Naive thymus-derived CD8-positive, alpha-beta T cell (primary cell): ENCODE measurements at regions not wholly inside any gene's neighbourhood (a gene's known extent, or its start where the extent isn't known, plus 50 kb on each side); places are given as distances from the start of the nearest gene placed in this dataset.
"Not testable (repeated sequence)": the region's sequence is repeated elsewhere in the genome, so short reads cannot be mapped to it uniquely, and the experiment has no call there.

Experiments used
- ATAC-seq, 2 donors: fragments of 150-1000 bp; cut with Tn5 transposase in 1 of 2; sonication (Bioruptor Pico), chemical (Tn5 transposase) in 1 of 2; 1 replicate in 1 of 2; 2 replicates in 1 of 2; pipeline ENCODE4 v1.10.0; 2021; ENCODE audit warnings: mild to moderate bottlenecking in 2 of 2, moderate library complexity in 2 of 2
- POLR2A ChIA-PET: fragments of 350-600 bp; sonication (Branson Sonifier 250); formaldehyde crosslinking; loops from one replicate; lab custom pipeline; 2021; ENCODE audit warnings: antibody characterized with exemption; lab: Charles Lee
- DNase-seq, 10 donors: peaks; one replicate each; pipeline versions ENCODE4 v3.0.0 to v3.0.0-alpha.2; 2020 to 2022
- H3K27ac Mint-ChIP-seq, 10 donors: one replicate each; pipeline ENCODE4 v1.8.0; 2020 to 2022; ENCODE audit warnings: mild to moderate bottlenecking in 10 of 10, mixed read lengths in 10 of 10, moderate library complexity in 4 of 10, inconsistent platforms in 1 of 10
- H3K27me3 Mint-ChIP-seq, 5 donors: one replicate each; pipeline ENCODE4 v1.8.0; 2021 to 2022; ENCODE audit warnings: mixed read lengths in 5 of 5
- H3K36me3 Mint-ChIP-seq, 3 donors: one replicate each; pipeline ENCODE4 v1.8.0; 2020 to 2022; ENCODE audit warnings: mixed read lengths in 3 of 3, mild to moderate bottlenecking in 2 of 3, inconsistent platforms in 1 of 3
- H3K4me1 Mint-ChIP-seq, 4 donors: one replicate each; pipeline ENCODE4 v1.8.0; 2021 to 2022; ENCODE audit warnings: mixed read lengths in 4 of 4
- H3K4me3 Mint-ChIP-seq, 10 donors: one replicate each; pipeline ENCODE4 v1.8.0; 2020 to 2022; ENCODE audit warnings: mild to moderate bottlenecking in 10 of 10, mixed read lengths in 10 of 10, moderate library complexity in 6 of 10, inconsistent platforms in 1 of 10
- H3K9me3 Mint-ChIP-seq, 9 donors: one replicate each; pipeline ENCODE4 v1.8.0; 2020 to 2022; ENCODE audit warnings: mixed read lengths in 9 of 9, mild to moderate bottlenecking in 3 of 9, inconsistent platforms in 1 of 9, moderate library complexity in 1 of 9

DNA sequence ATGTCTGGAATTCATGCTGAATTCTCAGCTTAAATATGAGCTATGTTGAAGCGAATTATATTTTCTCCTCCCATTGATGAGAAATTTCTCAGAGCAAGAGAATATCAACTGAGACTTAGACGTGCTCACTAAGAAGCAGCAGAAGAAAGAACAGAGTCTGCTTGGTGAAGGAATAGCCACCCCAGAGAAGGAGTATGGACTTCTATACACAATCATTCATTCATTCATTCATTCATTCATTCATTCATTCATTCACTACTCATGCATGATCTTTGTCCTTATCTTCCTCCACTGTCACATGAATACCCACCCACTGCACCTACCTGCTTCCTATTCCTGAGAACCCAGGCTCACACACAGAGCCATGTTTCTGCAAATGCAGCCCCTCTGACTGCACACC is 206.6 kb downstream of the DEPDC1B start:
- Mint-ChIP-seq H3K9me3 (peaks cover 0 to 1% (median 0%) of the 10 kb centered on the region in 9 donors), H3K27me3 (peaks cover 0 to 1% (median 0%) of the 10 kb centered on the region in 5 donors), H3K4me3 (no peak overlapping the region), H3K27ac (no peak overlapping the region), H3K4me1 (peaks cover 0 to 12% (median 0%) of the 10 kb centered on the region in 4 donors), H3K36me3 (no peaks in the 10 kb centered on the region)
- no peak for DNase-seq
- POLR2A ChIA-PET = no interaction called here
- no peak for ATAC-seq

DNA sequence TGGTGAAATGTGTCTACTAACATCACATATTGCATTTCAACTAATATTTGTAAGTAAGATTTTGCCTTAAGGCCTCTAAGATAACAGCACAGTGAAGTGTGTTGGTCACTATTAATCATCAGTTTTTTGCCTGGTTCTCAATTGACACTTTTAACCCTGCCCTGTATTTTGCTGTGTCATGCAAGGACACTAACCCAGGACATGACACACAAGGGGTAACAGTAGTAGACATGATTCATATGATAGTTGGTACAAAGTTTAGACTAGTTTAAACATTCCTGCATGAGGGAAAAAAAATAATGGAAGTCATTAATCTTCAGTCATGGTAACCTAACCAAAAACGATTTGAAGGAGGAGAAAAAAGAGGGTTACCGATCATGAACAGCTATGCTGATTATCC is 207.0 kb downstream of the DEPDC1B start:
- H3K27ac Mint-ChIP-seq = no peak overlapping the region
- H3K36me3 Mint-ChIP-seq = no peaks in the 10 kb centered on the region
- DNase-seq (no peak), ATAC-seq (no peak)
- peaks cover 0 to 1% (median 0%) of the 10 kb centered on the region in 5 donors for H3K27me3 Mint-ChIP-seq
- POLR2A ChIA-PET = no interaction called here
- peaks cover 0 to 1% (median 0%) of the 10 kb centered on the region in 9 donors for H3K9me3 Mint-ChIP-seq
- H3K4me3 Mint-ChIP-seq = no peak overlapping the region
- H3K4me1 Mint-ChIP-seq = peaks cover 0 to 12% (median 0%) of the 10 kb centered on the region in 4 donors

GRCh38 chr5:60492358-60492757 is 207.6 kb downstream of the DEPDC1B start:
- H3K27me3 Mint-ChIP-seq, H3K4me3 Mint-ChIP-seq, H3K36me3 Mint-ChIP-seq, DNase-seq, ATAC-seq, POLR2A ChIA-PET, H3K27ac Mint-ChIP-seq, H3K9me3 Mint-ChIP-seq: not testable (repeated sequence)
- peaks cover 0 to 12% (median 0%) of the 10 kb centered on the region in 4 donors for H3K4me1 Mint-ChIP-seq

DNA sequence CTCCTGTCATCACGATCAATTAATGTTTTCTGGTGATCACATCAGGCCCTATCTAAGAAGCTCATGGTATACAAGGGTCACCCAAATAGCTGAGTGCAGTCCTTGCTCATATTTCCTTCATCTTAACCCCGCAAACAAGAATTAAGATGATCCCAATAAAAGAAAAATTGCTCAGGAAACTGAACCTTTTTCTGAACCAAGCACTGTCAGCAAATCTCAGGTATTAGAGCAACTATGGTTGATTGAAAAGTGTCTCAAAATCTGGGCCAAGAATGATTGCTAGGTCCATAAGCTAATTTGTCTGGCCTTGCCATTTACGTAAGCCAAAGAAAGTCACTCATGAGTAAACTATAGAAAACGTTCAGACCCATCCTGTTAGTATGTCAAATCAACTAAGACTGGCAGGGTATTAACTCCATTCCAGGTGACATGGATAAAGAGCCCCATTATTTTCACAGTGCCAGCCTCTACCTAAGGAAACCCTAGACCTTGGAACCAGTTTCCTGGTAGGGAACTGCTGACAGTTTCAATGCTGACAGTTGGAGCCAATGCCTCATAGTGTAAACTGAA is 209.3 kb downstream of the DEPDC1B start:
- no peak for ATAC-seq
- POLR2A ChIA-PET = no interaction called here

GRCh38 chr5:60489856-60490255 is 210.1 kb downstream of the DEPDC1B start:
- H3K4me3 Mint-ChIP-seq = no peak overlapping the region
- no peaks in the 10 kb centered on the region for H3K36me3 Mint-ChIP-seq
- POLR2A ChIA-PET = no interaction called here
- H3K27me3 Mint-ChIP-seq = no peaks in the 10 kb centered on the region
- H3K27ac Mint-ChIP-seq = no peak overlapping the region
- no peak for ATAC-seq
- peaks cover 0 to 10% (median 0%) of the 10 kb centered on the region in 4 donors for H3K4me1 Mint-ChIP-seq
- H3K9me3 Mint-ChIP-seq = no peaks in the 10 kb centered on the region
- DNase-seq = no peak

More for the DNA sequence above, 209.3 kb downstream of the DEPDC1B start:
- no peak for DNase-seq
- Mint-ChIP-seq H3K27me3 (no peaks in the 10 kb centered on the region), H3K9me3 (no peaks in the 10 kb centered on the region), H3K36me3 (no peaks in the 10 kb centered on the region), H3K4me1 (peaks cover 0 to 11% (median 0%) of the 10 kb centered on the region in 4 donors), H3K4me3 (no peak overlapping the region), H3K27ac (no peak overlapping the region)

DNA sequence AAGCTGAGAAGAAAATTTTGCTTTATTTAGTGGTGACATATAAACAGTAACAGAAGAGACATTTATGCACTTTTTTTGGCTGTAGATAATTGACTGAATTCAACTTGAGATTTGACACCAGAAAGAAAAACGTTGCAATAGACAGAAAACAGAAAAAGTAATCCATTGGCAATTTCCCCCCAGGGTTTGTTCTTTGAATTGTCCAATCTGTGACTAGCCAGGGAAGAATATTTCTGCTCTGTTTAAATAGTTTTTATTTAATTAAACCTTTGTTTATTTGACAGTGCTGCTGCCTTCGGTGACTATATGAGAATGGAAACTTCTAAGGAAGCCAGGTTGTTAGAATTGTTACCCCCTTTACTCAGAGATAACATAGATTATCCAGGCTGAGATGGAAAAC is 210.6 kb downstream of the DEPDC1B start:
- peaks cover 0 to 6% (median 0%) of the 10 kb centered on the region in 4 donors for H3K4me1 Mint-ChIP-seq
- ATAC-seq = no peak
- H3K9me3 Mint-ChIP-seq = no peaks in the 10 kb centered on the region
- no peak overlapping the region for H3K4me3 Mint-ChIP-seq
- H3K27me3 Mint-ChIP-seq = no peaks in the 10 kb centered on the region
- no peak for DNase-seq
- no peaks in the 10 kb centered on the region for H3K36me3 Mint-ChIP-seq
- H3K27ac Mint-ChIP-seq = no peak overlapping the region
- POLR2A ChIA-PET = no interaction called here

DNA sequence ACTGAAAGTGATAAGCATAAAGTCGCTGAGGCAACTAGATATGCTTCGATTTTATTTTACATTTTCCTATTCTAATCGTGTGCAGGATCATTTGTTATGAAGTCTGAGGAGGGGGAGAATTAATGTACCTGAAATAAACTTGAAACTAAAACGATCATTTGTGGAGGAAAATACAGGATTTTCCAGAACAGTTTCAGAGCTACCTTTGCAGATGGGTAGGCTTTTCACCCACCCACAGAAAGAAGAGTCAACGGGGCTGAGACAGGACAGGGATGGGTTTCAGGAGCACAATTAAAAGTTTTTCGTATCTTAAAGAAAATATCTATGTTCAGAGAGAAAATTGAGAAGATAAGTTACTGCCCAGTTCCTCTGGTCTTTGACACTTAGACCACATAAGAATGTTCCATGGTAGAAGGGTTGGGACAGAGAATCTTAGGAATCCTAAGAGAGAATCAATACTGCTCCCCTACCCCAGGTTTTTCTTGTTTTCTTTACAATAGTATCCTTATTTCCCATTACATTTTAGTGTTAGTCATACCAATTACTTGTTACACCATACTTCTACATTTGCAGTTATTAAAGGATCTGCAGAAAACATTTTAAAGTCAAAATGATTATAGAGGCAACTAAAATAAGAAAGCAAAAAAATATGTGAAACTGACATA is 211.4 kb downstream of the DEPDC1B start:
- POLR2A ChIA-PET = no interaction called here
- Mint-ChIP-seq H3K4me1 (peaks cover 0 to 1% (median 0%) of the 10 kb centered on the region in 4 donors), H3K4me3 (no peak overlapping the region), H3K27me3 (no peaks in the 10 kb centered on the region), H3K27ac (no peak overlapping the region), H3K9me3 (no peaks in the 10 kb centered on the region), H3K36me3 (no peaks in the 10 kb centered on the region)
- DNase-seq (no peak), ATAC-seq (no peak)

GRCh38 chr5:60487885-60488442 is 212.0 kb downstream of the DEPDC1B start:
- H3K36me3 Mint-ChIP-seq = no peaks in the 10 kb centered on the region
- H3K27me3 Mint-ChIP-seq = no peaks in the 10 kb centered on the region
- H3K27ac Mint-ChIP-seq = no peak overlapping the region
- H3K4me3 Mint-ChIP-seq = no peak overlapping the region
- DNase-seq (no peak), ATAC-seq (no peak)
- POLR2A ChIA-PET = no interaction called here
- no peaks in the 10 kb centered on the region for H3K9me3 Mint-ChIP-seq
- no peaks in the 10 kb centered on the region for H3K4me1 Mint-ChIP-seq

GRCh38 chr5:60487476-60487875 is 212.5 kb downstream of the DEPDC1B start:
- Mint-ChIP-seq H3K27me3 (no peaks in the 10 kb centered on the region), H3K4me1 (no peaks in the 10 kb centered on the region), H3K36me3 (no peaks in the 10 kb centered on the region), H3K4me3 (no peak overlapping the region), H3K27ac (no peak overlapping the region), H3K9me3 (no peaks in the 10 kb centered on the region)
- no peak for DNase-seq
- POLR2A ChIA-PET = no interaction called here
- ATAC-seq = no peak

- DNase-seq (no peak), ATAC-seq (no peak)
- Mint-ChIP-seq H3K4me3 (no peak overlapping the region), H3K9me3 (no peaks in the 10 kb centered on the region), H3K36me3 (no peaks in the 10 kb centered on the region), H3K4me1 (no peaks in the 10 kb centered on the region), H3K27ac (no peak overlapping the region), H3K27me3 (no peaks in the 10 kb centered on the region)
- POLR2A ChIA-PET = no interaction called here
Measured at GRCh38 chr5:60485361-60485760, 214.6 kb downstream of the DEPDC1B start.

GRCh38 chr5:60483050-60483449 is 216.9 kb downstream of the DEPDC1B start:
- Mint-ChIP-seq H3K4me1 (no peaks in the 10 kb centered on the region), H3K27ac (no peak overlapping the region), H3K27me3 (no peaks in the 10 kb centered on the region), H3K9me3 (no peaks in the 10 kb centered on the region), H3K36me3 (no peaks in the 10 kb centered on the region), H3K4me3 (no peak overlapping the region)
- DNase-seq (no peak), ATAC-seq (no peak)
- POLR2A ChIA-PET = no interaction called here

- Mint-ChIP-seq H3K27ac (no peak overlapping the region), H3K9me3 (no peaks in the 10 kb centered on the region), H3K4me3 (no peak overlapping the region), H3K36me3 (no peaks in the 10 kb centered on the region), H3K4me1 (no peaks in the 10 kb centered on the region), H3K27me3 (no peaks in the 10 kb centered on the region)
- ATAC-seq = no peak
- no peak for DNase-seq
- POLR2A ChIA-PET = no interaction called here
Measured at GRCh38 chr5:60482301-60482700, 217.7 kb downstream of the DEPDC1B start.

DNA sequence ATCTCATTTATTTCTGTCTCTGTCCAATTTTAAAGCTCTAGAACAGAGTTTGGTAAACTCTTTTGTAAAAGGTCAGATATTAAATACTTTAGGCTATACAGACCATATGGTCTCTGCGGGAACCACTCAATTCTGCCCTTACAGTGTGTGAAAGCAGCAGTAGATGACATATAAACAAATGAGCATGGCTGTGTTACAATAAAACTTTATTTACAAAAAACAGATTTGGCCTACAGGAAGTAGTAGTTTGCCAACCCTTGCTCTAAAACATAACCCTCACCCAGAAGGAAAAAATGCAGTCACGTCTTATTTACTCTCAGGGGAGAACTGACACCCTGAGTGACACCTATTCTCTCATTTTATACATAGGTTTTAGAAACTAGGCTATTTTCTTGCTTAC is 220.4 kb downstream of the DEPDC1B start:
- Mint-ChIP-seq H3K4me1 (no peaks in the 10 kb centered on the region), H3K27ac (no peak overlapping the region), H3K4me3 (no peak overlapping the region), H3K27me3 (peaks cover 0 to 10% (median 1%) of the 10 kb centered on the region in 5 donors), H3K9me3 (peaks cover 0 to 9% (median 0%) of the 10 kb centered on the region in 9 donors), H3K36me3 (peaks cover 0 to 4% (median 0%) of the 10 kb centered on the region in 3 donors)
- DNase-seq (no peak), ATAC-seq (no peak)
- POLR2A ChIA-PET = no interaction called here
